GM21529 (cell line): ENCODE measurements at regions not wholly inside any gene's neighbourhood (a gene's known extent, or its start where the extent isn't known, plus 50 kb on each side); places are given as distances from the start of the nearest gene placed in this dataset.

ENCODE experiments used
- ATAC-seq: cut with Tn5 transposase; IDR thresholded peaks from one replicate; pipeline ENCODE4 v1.9.1; 2021; ENCODE audit not compliant: unreplicated experiment

DNA sequence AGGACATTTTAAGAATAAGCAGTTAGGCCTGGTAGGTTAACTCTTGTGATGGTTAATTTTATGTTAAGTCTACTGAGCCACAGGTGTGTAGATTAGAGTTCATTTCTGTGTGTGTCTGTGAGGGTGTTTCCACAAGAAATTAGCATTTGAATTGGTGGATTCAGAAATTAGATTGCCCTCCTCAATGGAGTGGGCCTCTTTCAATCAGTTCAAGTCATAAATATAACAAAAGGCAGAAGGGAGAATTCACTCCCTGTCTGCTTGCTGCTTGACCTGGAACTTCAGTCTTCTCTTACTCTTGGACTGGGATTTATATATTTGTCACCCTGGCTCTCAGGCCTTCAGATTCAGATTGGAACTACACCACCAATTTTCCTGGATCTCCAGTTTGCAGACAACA is 55.3 kb upstream of the POM121L12 start:
- no peak for ATAC-seq

- ATAC-seq: no peak
These were observed 62.3 kb upstream of the POM121L12 start for GRCh38 chr7:52973126-52973525.

DNA sequence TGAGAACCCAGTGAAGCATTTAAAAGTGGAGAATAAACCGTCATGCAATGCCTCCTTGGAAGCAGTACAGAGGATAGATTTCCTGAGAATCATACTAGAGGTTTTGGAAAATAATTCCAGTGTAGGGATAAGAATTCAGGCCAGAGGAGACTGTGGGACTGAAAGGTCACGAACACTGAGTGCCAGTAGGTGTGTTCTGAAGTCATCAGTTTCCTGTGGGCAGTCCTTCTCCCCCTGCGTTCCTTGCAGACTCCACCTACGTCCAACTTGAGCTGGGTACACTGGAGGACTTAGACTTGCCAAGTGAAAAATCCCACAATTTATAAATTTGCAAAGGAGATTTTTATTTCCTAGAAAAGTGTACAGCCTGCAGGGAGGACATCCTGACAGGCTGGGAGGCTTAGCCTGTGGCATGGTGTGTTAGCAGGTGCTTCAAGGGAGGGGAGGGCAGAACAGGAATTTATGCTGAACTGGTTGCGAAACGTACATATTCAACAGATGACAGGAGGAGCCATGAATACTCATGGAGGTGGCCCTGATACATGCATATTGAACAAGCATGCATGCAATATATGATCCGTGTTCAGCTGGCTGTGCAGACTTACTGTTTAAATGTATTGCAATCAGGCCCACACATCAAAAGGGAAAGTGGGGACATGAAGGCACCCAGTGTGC is 72.9 kb upstream of the POM121L12 start:
- no peak for ATAC-seq

- ATAC-seq: no peak
These were observed 74.3 kb upstream of the POM121L12 start for GRCh38 chr7:52961084-52961483.

- ATAC-seq: no peak
These were observed 75.4 kb upstream of the POM121L12 start for GRCh38 chr7:52959878-52960660.

DNA sequence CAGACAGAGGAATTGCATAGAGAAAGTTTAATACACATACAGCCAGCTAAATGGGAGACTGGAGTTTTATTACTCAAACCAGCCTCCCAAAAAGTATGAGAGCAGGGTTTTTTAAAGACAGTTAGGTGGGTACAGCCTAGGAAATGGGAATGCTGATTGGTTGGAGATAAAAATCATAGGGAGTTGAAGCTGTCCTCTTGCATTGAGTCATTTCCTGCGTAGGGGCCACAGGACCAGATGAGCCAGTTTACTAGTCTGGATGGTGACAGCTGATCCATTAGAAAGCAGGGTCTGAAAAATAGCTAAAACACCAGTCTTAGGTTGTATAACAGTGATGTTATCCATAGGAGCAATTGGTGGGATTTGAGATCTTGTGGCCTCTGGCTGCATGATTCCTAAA is 76.1 kb upstream of the POM121L12 start:
- ATAC-seq: no peak

DNA sequence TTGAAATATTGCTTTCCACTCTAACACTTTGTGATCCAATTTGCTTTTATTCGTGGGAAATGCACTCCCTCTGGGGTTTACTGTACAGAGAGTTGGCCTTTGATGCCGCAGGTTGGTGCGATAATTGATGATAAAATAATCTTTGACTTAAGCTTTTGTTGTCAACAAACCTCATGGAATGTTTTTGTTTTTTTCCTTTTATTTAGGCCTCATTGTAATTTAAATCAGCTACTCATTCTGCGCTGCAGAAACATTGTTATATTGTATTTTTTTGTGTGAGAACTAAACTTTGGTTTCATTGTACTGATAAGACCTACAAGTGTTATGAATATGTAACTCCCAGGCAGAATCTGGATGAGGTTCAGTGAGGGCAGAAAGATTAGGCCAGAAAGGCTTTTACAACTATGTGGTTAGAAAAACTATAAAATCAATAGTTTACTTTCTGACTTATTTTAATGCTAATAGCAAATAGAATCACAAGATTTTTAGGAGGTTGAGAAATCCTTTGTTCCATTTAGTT is 76.8 kb upstream of the POM121L12 start:
- ATAC-seq: no peak

- ATAC-seq: no peak
These were observed 79.0 kb upstream of the POM121L12 start for GRCh38 chr7:52956379-52956915.

- no peak for ATAC-seq
These were observed 79.9 kb upstream of the POM121L12 start for GRCh38 chr7:52955522-52955921.

DNA sequence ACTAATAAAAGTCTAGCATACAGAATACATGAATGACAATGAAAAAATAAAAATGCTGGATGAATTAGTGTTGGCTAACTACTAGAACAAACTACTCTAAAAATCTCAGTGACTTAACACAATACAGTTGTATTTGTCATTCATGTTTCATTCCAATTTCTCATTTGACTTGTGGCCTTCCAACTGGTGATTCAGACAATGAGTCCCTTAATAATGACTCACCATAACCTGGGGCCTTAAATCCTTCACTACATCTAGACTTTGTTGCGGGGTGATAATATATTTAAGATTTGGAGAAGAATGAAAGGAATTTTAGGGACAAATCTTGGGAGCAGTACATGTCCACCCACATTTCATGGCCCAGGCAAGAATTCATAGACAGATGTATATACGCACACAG is 90.5 kb upstream of the POM121L12 start:
- ATAC-seq: no peak

- ATAC-seq: no peak
These were observed 95.0 kb upstream of the POM121L12 start for GRCh38 chr7:52940481-52940880.

- ATAC-seq: no peak
These were observed 96.8 kb upstream of the POM121L12 start for GRCh38 chr7:52938455-52939133.

GRCh38 chr7:52936750-52937149 is 98.7 kb upstream of the POM121L12 start:
- no peak for ATAC-seq

GRCh38 chr7:52928591-52928990 is 106.8 kb upstream of the POM121L12 start:
- ATAC-seq: no peak

DNA sequence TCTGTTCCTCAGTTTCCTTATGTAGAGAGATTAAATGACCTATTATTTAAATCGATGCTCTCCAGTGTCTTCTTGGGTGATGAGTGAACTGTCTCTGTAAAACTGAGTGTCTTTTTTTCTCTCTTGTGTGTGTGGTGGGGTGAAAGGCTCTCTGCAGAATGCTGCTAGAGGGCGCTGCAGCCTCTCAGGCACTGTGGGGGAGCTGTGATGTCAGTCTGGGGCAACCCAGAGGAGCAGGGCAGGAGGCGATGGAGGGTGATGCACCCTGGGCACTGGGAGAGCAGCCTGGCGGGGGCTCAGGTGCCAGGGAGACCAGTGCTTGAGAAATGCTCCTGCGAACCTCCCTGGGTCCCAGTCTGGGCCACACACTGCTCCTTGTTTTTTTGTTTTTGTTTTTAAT is 110.1 kb upstream of the POM121L12 start:
- ATAC-seq: no peak

- ATAC-seq: no peak
These were observed 114.5 kb upstream of the POM121L12 start for GRCh38 chr7:52920977-52921376.

DNA sequence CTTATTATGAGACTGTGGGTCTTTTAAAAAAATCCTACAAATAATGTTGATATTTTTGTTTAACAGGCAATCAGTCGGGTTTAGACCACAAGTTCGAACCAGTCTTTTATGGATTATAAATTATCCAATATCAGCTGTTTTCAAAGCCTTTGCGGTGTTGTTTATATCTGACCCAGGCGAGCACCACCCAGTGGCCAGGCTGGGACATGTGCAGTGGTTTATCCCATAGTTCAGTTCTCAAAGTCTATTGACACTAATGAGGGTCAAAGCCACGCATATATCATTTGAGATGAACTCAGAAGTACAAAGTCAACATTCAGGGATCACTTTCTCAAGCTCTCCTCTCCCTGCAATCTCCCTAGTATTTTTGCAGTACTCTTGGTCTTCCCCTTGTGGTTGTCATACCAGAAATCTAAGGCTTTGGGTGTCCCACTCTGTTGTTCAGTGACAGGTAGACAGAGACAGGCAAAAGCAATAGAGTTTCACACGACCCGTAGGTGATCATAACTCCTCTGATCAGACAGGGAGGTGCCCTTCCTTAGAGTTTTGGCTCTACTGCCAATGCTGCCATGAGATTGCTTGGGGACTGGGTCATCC is 117.4 kb upstream of the POM121L12 start:
- no peak for ATAC-seq

GRCh38 chr7:52911795-52912194 is 123.6 kb upstream of the POM121L12 start:
- ATAC-seq: no peak

- ATAC-seq: no peak
These were observed 124.1 kb upstream of the POM121L12 start for GRCh38 chr7:52911326-52911725.

GRCh38 chr7:52909935-52910334 is 125.5 kb upstream of the POM121L12 start:
- ATAC-seq: no peak

- ATAC-seq: no peak
These were observed 126.3 kb upstream of the POM121L12 start for GRCh38 chr7:52909131-52909530.
